Inflammatory macrophage treated with lipopolysaccharide for 1 hour (primary cell): ENCODE measurements at regions not wholly inside any gene's neighbourhood (a gene's known extent, or its start where the extent isn't known, plus 50 kb on each side); places are given as distances from the start of the nearest gene placed in this dataset.

Experiments used
- DNase-seq, 2 donors: peaks; one replicate each; pipeline ENCODE4 v3.0.0-alpha.2; 2020 to 2022

DNA sequence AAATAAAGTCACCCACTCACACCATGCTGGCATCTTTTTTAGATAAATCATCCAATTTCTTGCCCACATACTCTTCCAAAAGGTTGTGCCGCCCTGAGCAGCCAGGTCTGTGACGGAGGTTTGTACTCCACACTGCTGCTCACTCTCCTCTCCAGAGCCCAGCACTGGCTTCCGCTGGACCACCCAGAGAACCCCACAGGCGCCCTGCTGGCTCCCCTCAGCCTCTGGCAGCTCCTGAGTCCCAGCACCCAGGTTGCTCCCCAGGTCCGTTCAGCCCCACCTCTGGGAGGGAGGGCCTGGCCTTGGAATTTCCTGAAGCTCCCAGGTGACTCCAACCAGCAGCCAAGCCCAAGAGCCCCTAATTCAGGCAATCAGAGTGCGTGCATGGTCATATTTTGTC lies 131.7 kb upstream of the CST7 start:
- DNase-seq: no peak

DNA sequence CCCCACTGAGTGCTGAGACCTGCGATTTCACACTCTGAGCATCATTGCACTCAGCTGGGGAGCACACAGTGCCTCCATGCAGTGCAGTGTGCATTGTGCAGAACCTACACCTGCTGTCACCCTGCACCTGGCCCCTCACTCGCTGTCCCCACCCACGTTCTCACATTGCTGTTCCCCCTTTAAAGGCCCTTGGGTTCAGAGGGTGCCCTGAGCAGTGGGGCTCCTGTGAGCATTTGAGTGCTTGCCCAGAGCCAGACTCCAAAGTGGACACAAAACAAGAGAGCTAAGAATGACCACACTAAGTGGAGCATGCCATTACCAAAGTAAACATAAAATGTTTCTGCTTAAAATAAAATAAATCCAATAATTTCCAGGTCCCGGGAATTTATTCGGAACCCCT lies 131.0 kb upstream of the CST7 start:
- DNase-seq: no peak

DNA sequence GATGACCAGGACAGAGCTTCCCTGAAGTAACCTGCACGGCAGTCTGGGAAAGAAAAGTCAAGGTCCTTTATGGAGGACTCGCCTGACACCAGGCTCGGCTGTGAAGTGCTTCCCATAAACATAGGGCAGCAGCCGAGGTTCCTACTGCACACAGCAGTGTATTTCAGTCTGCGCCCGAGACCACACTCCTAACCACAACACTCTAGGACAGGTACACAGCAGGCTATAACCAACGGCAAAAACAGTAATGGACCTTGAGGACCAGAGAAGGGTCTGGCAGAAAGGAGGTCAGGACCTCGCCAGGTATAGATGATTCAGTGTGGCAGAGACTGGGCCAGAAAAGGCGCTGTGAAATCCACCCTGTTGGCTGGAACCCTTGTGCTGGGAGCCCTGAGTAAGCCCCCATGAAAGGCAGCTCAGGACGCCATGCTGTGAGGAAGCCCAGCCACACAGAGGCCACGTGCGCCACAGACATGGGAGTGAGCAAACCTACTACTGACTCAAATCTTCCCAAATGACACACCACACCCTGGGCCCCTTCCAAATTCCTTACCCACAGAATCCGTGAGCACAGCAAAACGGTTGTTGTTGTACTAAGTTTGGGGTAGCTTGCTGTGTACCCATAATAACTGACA lies 129.6 kb upstream of the CST7 start:
- DNase-seq: no peak

DNA sequence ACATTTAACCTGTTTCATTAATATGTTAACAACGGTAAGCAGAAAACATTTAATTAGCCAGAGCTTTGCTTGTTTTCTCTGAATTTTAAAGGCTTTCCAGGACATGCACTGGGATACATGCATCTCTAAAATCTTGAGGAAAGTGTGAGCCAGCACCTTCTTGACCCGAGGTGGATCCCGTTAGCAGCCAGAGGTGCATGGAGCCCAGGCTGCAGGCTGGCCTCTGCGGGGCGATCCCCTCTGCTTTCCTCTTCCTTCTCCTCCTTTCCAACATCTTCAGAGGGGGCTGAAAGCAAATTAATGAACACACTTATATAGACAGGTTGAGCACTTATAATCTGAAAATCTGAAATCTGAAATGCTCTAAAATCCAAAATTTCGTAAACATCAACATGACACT lies 128.7 kb upstream of the CST7 start:
- DNase-seq: no peak

DNA sequence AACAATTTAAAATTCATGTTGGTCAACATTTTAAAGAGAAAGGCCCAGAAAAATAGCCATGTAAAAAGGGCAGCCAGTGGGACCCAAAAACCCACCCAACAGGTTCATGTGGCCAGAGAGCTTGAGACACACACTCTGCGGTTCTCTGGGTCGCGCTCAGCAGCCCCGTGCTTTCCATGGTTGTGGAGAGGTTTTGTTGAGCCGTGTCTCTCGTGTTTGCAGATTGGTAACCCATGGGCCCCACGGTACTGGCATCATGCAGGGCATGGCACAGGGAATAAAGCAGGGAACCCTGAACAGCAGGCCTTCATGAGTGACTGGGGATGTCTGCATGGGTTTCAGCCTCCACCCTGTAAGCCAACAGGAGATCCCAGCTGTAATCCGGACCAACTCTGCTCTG lies 127.7 kb upstream of the CST7 start:
- no peak for DNase-seq

DNA sequence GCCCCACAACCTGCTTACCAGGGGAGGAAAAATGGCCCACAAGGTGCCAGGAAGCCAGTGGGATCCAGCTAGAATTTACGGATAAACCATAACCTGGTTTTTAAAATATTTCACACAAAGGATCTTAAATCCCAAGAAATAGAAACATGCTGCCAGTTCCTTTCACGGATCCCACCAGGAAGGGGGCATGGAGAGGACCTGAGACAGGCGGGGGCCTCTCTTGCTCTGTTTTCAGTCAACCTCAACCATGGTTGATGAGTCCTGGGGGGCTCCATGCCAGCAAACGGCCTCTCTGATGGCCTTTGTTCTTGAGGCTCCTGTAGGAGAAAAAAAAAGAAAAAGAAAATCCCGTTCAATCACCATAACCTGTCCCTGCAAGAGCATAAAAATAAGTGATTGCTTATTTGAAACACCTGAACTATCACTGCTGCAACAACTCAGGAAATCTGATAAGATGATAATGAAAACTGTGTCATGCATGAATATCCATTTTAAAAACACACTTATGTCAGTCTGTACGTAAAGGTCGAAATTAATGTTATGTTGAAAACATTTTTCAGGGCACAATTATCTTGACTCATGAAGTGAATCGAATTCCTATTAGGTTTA lies 125.8 kb upstream of the CST7 start:
- no peak for DNase-seq

DNA sequence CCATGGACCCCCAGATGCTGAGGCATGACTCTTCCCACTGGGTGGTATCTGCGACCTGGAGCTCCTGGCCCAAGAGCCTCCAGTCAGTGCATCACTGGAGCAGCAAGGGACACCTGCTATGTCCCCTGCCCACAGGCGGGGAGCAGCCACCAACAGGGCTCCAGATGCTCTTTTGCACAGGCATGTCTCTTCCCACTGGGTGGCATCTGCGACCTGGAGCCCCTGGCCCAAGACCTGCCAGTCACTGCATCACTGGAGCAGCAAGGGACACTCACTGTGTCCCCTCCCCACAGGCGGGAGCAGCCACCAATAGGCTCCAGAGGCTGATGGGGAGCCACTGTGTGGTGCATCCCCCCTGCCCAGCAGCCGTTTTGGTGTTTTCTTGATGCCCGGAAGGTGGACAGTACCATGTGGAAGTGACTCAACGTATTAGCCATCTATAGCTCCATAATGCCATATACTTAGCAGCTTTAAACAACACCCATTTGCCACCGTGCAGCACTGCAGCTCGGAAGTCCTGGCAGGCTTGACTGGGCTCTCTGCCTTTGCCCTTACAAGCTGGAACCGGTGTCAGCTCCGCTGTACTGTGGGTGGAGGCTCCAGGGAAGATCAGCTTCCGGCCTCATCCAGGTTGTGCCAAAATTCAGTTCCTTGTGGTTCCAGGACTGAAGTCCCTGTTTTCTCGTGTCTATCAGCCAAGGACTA lies 124.9 kb upstream of the CST7 start:
- no peak for DNase-seq

DNA sequence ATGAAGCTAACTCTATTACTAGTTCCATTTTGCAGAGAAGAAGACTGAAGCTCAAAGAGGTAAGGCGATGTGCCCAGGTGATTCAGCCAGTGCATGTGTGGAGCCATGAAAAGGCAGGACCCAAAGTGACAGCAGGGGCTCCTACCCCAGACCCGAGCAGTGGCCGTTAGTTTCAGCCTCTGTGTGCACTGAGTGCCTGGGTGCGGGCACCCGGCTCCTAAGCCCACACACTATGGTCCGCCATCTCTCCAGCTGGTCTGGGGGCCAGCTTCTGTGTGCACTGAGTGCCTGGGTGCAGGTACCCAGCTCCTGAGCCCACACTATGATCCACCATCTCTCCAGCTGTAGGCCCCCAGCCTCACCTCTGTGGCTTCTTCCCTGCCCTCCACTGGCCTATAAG lies 123.5 kb upstream of the CST7 start:
- no peak for DNase-seq

DNA sequence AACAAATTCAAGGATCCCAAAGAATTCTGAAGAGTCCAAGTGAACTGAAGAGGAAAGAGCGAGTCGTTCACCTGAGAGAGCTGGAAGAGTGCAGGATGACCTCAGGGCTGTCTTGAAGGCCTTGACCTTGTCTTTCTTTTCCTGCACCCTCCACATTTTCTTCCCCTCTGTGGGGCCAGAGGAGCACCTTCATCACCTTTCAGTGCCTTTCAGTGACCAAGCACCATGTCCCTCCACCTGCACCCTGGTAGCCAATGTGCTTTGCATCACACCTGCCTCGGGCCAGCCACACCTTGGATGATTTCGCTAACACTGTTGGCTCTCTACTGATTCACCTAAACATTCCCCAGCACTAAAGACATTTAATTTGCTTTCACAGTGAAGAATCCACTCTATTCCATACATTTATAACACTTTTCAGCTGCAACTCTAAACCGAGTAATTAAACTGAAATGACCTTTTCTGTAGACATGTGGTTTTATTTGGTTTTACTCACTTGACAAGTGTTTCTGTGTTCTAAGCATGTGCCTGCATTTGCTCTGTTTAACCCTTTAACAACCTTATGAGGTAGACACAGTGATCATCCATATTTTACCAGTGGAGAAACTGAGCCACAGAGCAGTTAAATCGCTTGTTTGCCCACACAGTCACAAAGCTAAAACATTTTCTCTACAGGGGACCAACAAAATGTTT lies 121.3 kb upstream of the CST7 start:
- DNase-seq: no peak

DNA sequence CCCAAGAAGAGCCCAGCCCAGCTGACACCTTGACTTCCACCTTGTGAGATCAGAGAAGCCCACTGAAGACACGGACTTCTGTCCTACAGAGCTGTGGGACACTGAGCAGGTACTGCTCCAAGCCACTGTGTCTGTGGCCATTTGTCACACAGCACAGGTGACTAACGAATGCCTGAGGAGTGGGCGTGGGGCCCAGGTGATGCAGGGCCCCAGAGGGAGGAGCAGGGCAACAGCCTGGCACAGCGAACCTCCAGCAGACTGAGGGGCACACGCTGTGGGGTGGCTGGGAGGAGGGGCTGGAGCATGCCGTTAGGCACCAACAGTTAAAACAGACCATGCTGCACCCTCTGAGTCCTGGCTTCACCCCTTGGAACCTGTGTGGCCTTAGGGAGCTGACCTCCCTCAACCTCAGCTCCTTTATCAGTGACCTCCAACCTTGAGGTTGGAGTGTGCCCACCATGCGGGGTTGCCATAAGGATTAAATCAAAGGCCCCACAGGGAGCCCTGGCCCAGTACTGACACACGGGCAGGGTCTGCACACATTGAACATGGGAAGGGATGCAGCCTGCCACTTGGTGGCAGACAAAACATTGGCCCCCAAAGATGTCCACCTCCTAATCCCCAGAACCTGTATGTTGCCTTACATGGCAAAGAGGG lies 119.9 kb upstream of the CST7 start:
- DNase-seq: no peak

DNA sequence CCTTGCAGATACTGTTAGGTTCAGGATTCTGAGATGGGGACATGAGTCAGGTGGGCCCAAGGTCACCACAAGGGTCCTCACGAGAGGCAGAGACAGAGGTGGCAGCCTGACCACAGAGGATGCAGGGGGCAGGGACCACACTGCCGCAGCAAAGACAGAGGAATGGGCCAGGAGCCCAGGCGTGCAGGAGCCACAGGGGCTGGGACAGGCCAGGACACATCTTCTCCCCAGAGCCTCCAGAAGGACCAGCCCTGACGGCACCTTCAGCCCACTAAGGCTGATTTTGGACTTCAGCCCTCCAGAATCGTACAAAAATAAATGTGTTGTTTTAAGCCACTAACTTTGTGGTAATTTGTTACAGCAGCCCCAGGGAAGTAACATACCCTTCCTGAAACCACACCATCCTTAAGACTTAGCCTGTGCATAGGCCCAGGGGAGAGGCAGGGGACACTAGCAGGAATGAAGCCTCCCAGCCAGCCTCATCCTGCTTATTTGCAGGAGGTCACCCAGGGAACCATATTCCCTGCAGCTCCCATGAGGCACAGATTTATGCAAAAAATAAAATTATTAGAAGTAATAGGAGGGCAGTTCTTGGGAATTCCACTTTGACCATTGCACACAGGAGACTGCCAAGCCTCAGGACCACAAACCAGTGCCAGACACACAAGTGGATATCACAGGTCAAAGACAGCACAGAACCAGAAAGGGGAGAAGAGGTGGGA lies 119.3 kb upstream of the CST7 start:
- DNase-seq: no peak

DNA sequence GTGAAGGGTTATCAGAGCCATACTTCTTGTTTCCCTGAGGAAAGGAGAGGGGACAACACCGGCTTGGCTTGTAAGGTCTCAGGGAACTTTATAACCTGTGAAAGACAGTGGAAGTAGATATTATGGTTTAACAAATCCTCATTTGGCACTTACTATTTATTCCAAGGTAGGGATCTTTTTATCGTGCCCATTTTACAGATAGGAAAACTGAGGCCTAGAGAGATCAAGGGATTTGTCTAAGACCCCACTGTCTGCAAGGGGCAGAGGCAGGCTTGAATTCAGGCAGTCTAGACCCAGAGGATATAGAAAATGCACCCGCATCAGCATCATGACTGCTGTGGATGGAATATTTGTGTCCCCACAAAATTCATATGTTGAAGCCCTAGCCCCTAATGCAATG lies 118.4 kb upstream of the CST7 start:
- DNase-seq: no peak

DNA sequence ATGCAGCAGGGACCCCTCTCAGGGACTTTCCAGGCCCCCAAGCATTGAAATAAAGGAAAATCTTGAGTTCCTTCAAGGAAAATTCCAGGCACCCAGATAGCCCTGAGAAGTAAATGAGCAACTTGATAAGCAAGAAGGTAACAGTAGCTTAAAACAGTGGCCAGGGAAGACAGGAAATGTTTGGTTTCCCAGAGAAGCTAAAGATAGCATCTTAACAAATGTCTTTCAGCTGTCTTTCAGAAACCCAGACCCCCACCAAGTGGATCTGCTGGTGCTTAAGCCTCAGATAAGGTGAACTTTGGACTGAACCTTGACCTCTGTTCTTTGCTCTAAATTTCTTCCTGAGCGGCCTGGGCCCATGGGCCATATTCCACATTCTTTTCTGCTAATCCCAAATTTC lies 117.8 kb upstream of the CST7 start:
- no peak for DNase-seq

DNA sequence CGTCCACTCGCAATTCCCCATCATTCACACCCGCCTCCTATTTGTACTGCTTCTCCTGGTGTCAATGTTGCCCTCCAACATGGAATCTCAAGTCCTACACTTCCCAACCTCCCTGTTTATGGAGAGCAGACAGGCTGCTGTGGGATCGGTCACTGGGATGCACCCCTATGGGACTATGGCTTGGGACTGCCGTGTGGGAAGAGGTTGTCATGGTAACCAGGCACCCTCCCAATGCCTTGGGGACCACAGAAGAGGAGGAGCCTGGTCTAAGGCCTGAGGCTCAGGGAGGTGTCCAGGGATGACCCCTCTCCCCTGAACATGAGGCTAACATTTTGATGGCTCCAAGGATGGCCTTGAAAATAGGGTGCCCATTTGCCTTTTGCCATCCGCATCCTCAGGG lies 116.6 kb upstream of the CST7 start:
- no peak for DNase-seq

DNA sequence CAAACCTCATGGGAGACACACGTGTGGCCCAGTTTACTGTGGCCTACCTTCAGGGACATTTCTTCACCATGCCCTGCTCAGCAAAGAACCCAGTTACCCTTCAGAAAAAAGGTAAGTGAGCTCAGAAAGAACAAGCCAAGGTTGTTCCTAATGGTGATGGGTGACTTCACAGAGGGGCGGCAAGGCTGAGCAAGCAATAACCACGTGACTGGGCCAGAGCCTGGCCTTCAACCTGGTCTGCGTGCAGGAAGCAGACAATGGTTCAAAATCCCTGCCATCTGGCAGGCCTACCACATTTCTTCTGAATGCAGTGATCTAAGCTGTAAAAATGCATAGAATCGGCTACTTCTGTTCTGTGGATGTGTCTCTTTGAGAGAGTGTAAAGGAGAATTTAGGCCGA lies 115.5 kb upstream of the CST7 start:
- no peak for DNase-seq

DNA sequence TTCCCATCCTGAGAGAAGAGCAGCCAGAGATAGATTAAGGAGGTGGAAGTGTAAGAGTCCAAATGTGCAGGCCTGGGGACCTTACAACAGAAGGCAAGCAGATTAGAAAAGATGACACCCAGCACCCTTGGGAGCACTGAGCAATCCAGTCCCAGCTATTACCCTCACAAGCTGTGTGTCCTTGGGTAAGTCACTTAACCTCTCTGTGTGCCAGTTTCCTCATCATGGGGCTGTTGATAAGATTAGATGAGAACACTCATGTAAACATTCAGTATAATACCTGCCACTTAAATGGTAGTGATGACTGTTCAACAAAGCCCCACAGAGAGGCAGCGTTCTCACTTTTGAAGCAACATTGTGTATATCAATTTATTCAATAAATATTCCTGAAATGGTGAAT lies 114.8 kb upstream of the CST7 start:
- no peak for DNase-seq

DNA sequence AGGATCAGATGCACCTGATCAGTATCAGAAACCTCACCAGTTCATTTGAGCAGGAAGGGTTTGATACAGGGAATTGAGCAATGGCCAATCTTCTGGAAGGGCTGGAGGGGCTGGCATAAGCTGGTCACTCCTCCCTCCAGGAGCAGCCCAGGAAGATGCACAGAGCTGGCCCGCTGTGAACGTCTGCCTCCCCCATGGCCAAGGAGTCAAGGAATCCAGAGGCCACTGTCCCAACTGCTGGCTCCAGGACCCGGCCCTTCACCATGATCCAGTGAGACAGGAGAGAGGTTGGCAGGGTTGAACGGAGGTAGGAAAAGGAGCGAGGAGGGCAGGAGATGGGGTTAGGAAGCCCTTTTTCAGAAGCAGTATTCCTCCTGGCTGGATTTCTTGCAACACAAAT lies 113.9 kb upstream of the CST7 start:
- no peak for DNase-seq

DNA sequence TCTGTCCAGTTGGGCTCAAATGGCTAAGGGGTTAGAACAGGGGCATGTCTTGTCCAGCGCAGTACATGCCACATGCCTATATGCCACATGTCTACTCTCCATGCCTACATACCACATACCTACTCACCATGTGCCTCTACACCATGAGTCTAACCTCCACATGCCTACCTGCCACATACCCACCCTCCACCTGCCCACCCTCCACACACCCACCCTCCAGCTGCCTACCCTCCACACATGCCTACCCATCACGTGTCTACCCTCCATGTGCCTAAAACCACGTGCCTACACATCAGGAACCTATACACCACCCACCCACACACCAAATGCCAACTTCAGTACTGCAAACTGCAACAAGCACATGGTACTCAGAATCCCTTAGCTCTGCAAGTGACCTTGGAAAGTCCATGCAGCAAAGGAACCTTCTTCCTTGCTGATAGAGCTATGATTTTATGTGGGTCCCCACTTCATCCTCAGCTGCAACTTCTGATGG lies 113.0 kb upstream of the CST7 start:
- DNase-seq: peak; percentile 6 to 31

DNA sequence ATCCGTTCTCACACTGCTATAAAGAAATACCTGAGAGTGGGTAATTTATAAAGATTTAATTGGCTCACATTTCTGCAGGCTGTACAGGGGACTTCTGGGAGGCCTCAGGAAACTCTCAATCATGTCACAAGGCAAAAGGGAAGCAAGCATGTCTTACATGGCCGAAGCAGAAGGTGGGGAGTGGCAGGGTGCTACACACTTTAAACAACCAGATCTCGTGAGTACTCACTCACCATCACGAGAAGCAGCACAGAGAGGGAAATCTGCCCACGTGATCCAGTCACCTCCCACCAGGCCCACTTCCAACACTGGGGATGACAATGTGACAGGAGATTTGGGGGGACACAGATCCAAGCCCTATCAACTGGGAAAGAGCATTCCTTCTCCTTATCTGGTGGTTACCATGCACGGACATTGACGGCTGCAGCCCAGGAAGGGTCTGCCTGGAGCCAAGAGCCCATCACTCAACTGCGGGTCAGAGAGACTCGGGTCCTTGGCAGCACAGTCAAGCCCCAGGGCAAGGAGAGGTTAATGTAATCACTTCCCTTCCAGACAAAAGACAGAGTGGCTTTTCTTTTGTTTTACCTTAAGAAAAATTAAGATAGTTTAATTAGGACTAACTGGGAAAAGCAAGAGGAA lies 112.3 kb upstream of the CST7 start:
- peak; percentile 9 to 22 for DNase-seq

DNA sequence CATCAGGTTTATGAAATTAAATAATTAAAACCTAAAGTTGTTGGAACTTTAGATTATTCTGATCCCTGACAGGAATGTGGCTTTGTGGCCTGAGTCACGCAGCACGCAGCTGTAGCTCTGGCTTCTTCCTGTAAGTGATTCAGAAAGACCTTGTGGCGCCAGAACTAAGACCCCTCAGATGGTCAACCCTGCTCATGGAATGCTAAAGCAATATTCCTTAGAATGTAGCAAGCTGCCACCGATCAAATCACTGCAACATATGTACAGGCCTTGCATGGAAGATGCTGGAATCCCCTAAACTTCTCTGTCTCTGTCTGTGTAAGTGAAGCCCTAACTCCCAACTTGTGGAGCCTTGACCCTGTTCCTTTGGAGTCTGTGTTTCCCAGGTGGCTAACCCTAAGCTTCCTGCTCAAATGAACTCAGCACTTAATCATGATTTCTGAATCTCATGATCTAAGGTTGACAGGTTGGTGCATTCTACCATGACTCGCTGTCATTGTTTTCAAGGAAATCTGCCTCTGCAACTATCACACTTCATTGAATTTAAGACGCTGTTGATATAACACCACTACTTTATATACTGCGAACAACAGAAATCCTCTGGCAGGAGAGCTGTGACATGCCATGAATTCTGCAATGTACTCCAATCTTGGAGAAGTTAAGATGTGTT lies 111.2 kb upstream of the CST7 start:
- no peak for DNase-seq
